GM18517 (cell line): ENCODE measurements at regions not wholly inside any gene's neighbourhood (a gene's known extent, or its start where the extent isn't known, plus 50 kb on each side); places are given as distances from the start of the nearest gene placed in this dataset.

ENCODE experiments used
- ATAC-seq: cut with Tn5 transposase; IDR thresholded peaks from one replicate; pipeline ENCODE4 v1.9.1; 2021; ENCODE audit warnings: mild to moderate bottlenecking, moderate library complexity; ENCODE audit not compliant: unreplicated experiment

DNA sequence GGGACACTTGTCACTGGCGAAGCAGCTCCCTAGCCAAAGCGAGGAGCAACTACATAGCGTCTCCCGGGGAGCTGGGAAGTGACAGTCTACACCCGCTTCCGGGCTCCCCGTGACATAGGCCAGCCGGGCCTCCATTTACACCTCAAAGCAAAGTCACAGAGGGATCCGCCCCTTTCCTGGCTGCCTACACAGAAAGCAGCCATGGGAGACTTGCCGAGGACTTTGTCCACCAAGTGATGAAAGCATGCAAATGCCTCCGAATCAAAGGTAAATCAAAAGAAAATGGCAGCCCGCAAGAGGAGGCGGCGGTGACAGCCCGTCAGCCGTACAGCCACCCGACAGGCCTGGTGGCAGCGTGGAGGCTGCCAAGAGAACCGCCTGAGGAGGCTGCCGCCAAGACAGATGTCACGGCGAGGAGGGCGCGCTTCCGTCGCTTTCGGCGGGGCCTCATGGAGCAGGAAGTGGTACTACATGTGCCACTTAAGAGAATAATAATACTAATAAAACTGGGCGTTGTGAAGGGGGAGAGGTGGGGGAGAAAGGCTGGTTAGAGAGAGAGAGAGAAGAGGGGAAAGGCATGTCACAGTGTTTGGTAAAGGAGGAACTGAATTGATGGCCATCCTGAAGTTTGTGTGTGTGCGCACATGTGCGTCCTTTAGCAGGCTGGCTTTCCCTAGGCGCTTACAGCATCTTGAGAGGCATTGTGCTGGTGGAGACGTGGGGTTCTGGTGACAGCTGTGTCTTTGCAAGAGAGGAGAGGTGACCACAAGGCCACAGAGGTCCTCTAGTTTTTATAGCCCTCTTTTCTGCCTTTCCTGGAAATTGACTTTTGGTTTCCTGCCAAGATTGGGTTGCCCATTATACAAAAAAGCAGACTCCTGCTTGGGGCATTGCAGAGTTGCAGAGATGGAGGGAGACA is 661.7 kb downstream of the VRK1 start:
- no peak for ATAC-seq

- ATAC-seq, result no peak
These were observed 664.9 kb downstream of the VRK1 start for GRCh38 chr14:97462081-97462480.

GRCh38 chr14:97468220-97468619 is 671.0 kb downstream of the VRK1 start:
- no peak for ATAC-seq

DNA sequence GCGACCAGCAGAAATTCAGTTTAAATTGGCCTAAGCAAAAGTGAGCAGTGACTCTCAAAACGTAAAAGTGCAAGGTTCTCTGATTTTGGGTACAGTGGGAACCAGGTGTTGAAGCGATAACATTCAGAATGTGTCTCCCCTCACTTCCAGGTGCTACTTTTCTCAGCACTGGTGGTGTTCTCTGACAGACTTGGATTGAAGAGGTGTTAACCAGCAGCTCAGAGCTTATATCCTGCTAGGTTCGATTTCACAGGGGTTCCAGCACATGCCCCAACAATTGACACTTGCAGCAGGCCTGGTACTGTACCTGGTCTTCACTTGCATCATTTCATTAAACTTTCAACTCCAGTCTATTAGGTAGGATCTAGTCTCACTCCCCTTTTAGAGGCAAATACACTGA is 680.2 kb downstream of the VRK1 start:
- ATAC-seq, result no peak

- ATAC-seq, result no peak
These were observed 688.0 kb downstream of the VRK1 start for GRCh38 chr14:97485201-97485600.

- no peak for ATAC-seq
These were observed 689.5 kb downstream of the VRK1 start for GRCh38 chr14:97486601-97487120.

- ATAC-seq, result no peak
These were observed 692.6 kb downstream of the VRK1 start for GRCh38 chr14:97489750-97490149.

GRCh38 chr14:97490521-97491070 is 693.4 kb downstream of the VRK1 start:
- no peak for ATAC-seq

DNA sequence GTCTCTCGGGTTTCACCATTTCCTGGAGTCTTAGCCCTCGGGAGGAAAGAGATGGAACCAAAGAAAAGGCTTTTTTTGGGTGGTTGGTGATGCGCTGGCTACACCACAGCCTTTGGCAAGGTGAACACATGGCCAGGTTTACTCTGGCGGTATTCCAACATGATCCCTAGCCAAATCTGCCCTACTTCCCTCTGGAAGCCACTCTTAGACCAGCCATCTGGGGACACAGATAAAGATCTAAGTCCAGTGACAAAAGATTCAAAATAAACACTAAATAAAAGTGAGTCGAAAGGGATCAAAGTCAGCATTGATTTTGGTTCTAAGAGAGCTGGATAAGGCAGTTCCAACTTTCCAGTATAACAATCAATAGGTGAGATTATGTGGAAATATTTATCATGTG is 694.5 kb downstream of the VRK1 start:
- ATAC-seq, result no peak

DNA sequence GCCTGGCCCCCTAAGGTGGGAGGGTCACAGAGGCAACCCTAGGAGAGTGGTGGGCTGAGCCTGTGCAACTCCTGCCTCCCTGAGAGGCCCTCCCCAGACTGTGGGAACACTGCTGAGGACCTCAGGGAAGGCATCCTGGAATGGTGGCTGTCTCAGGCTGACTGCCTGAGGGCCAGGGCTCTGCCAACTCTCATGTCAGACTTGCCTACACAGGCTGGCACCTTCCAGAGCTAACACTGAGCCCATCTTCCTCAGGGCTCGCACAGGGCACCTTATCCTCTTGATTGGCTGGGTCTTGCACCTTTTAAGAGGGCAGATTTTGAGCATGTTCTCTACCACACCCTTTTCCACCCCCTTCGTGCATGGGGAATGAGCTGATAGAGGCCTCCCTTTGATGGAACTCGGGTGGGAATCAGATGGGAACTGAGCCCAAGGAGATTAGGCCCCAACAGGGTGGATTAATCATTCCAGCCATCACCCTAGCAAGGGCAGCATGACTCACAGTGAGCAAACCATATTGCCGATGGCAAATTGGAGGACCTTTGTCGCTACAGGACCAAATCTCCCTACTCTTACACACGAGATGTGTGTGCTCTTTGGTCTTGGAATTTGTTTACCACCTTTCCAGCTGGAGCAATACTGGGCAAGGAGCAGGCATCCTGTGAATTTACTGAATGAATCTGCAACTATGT is 702.8 kb downstream of the VRK1 start:
- ATAC-seq, result no peak

GRCh38 chr14:97506626-97507025 is 709.4 kb downstream of the VRK1 start:
- no peak for ATAC-seq

- ATAC-seq, result no peak
These were observed 716.7 kb downstream of the VRK1 start for GRCh38 chr14:97513891-97514290.

DNA sequence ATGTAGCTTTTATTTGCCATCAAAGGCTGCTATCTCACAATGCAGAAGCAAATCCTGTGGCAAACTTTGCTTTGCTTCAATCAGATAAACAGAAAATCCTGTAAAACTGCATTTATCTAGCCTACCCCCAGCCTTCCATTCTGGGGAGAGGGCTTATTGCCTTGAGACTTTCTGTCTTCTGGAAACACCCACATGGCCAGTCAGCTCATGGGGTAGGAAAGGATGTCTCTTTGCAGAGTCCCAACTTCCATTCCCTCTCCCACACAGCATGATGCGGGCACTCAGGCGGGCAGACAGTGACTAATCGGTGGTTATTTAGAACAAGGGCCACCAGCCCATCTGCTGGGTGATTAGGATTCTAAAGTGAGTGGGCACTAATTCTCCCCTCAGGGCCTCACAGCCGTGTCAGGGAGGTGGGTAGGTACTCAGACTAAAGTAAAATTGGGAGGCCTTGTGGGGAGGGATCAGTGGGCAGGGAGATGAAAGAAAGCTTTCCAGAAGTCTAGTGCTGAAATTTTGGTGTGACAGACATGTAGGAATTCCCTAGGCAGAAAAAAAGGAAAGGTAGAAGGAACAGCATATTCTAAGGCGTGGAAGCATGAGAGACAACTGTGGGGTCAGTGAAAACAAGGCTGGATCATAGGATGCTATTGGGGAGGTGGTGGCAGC is 720.5 kb downstream of the VRK1 start:
- no peak for ATAC-seq

GRCh38 chr14:97523936-97524335 is 726.8 kb downstream of the VRK1 start:
- no peak for ATAC-seq

- ATAC-seq, result no peak
These were observed 727.6 kb downstream of the VRK1 start for GRCh38 chr14:97524589-97525319.

- no peak for ATAC-seq
These were observed 730.8 kb downstream of the VRK1 start for GRCh38 chr14:97527993-97528392.

DNA sequence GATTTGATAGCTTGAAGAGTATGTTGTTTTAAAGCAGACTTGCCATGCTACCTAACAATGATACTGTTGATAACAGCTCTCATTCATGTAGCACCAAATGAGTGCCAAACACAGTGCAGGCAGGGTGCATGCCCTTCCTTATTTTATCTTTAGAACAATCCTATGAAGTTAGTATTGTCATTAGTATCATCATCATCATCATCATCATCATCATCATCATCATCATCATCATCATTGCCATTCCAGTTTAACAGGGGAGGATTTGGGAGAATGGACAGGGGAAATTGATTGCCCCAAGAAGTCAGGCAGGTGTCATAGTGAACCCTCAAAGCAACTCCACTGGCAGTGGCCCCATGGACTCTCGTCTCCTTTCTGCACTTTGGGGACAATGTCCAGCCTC is 734.9 kb downstream of the VRK1 start:
- ATAC-seq, result no peak

GRCh38 chr14:97536421-97536820 is 739.2 kb downstream of the VRK1 start:
- no peak for ATAC-seq

DNA sequence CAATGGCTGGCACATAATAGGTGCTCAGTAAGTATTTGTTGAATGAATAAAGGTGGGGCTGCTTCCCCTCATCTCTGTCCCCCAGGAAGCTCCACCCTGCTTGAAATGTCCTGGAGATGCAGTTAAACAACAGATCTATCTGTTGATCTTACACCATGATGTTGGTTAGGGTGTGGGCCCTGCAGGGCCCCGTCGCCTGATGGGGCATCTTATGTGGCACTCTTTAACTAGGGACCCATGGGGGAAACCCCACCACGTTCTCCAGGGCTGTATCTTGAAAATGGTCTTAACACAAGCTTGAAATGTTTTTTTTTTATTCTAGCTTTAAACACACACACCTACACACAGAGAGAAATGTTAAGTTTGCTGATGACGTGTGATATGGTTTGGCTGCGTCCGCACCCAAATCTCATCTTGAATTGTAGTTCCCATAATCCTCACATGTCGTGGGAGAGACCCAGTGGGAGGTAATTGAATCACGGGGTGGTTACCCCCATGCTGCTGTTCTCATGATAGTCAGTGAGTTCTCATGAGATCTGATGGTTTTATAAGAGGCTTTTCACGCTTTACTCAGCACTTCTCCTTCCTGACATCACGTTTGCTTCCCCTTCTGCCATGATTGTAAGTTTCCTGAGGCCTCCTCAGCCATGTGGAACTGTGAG is 741.7 kb downstream of the VRK1 start:
- no peak for ATAC-seq

DNA sequence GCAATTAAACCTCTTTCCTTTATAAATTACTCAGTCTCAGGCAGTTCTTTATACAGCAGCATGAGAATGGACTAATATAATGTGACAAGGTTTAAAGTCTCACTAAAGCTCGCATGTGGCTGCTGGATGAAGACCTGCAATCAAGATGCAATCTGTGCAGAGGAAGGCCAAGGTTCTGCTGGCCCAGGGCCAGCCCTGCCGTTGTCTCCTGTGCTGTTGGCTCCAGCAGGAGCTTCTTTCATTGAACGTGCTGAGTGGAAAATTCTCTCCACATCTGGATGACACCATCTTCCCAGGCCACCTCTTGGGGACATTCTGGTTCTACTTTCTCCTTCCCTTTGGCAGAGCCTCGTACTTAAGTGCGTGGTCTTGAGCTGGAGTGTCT is 742.2 kb downstream of the VRK1 start:
- no peak for ATAC-seq
